NCI-H1417 treated with DMSO at 0.1 percent for 48 hours (cell line): ENCODE measurements at regions not wholly inside any gene's neighbourhood (a gene's known extent, or its start where the extent isn't known, plus 50 kb on each side); places are given as distances from the start of the nearest gene placed in this dataset.

ENCODE experiments used
- DNase-seq: peaks from one replicate; lab custom pipeline; 2025; lab: John Stamatoyannopoulos, UW

GRCh38 chr9:23538461-23539003 is 287.5 kb downstream of the ELAVL2 start:
- no peak for DNase-seq

GRCh38 chr9:23539311-23539710 is 286.7 kb downstream of the ELAVL2 start:
- no peak for DNase-seq

DNA sequence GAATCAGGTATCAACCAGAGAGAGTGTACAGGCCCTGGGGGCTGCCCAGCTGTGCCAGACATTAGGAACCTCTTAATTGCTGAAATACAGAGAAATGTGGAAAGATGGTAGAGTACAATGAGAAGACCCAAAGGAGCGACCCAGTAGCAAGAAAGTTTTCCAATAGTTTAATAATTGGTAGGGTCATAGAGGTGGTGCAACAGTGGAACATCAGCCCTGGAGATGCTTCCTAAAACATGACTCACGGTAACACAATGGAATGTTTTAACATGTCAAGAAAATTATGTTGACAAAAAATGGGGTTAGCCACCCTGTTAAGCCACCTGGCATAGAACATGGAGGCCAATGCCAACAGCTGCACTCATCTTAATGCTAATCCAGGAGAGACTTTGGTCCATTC is 284.1 kb downstream of the ELAVL2 start:
- no peak for DNase-seq

DNA sequence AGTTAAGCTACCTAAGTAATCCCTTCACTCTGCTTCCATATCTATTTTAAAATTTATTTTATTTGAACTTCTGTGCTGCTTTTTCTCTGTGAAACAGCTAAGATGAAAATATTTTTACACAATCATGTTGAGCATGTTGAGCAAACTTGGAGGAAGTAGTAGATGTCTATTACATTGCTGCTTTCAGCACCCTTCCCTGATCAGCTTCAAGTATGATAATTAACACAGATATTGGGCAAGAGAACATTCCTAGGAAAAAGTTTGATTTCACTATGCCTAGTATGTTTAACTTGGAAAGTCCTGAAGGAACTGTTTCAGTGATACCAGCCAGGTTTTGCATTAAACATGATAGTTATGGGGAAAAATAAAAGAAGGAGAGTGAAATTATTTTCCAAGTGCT is 283.6 kb downstream of the ELAVL2 start:
- no peak for DNase-seq

DNA sequence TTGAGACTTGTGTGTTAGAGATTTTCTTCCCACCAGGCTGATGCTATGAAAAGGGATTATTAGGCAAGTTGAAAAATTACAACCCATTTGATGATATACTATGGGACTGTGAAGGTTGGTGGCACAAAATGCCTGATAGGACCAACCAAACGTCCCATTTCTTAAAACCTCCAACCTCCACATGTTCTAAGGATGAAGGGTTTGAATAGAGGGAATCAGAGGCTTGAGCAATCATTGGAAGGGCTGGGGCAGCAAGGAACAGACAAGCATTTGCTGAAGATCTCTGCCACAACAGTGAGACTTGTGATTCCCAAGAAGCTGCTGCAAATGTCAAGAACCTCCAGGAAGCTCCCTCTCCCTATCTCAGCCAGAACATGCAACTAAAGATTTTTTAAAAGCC is 283.1 kb downstream of the ELAVL2 start:
- no peak for DNase-seq

DNA sequence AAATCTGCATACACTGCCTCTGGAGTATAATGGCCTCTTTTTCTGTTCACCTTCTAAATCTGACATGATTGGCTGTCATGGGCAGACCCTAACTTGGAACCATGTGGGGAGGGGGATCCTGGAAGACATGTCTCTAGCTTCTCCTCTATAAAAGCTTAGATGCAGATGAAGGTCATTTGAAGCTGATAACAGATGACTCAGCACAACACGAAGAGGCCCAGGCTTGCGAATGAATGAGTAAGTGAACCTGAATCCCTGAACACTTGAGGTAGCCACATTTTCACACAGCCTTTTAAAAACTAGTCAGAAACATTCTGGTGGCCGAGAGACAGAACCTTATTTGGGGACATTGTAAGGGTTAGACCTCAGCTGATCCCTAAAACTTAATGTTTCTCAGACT is 282.6 kb downstream of the ELAVL2 start:
- DNase-seq: no peak

DNA sequence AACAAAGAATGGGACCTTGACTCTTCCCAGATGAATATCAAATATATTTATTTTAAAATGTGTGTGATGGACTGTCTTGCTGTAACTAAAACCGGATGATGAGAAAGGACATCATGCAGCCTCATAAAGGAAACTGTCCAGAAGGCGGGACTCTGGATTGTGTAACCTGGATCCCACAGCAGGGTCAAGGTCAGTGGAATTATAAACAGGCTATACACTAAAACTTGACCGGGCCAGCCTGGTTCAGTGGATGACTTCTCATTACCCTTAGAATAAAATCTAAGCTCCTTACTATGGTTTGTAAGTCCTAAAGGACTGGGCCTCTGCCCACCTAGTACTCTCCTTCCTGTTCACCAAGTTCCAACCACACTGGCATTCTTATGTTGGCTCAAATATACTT is 280.3 kb downstream of the ELAVL2 start:
- DNase-seq: no peak

- no peak for DNase-seq
Observed at GRCh38 chr9:23551311-23551721, 274.7 kb downstream of the ELAVL2 start.

GRCh38 chr9:23551929-23552707 is 273.9 kb downstream of the ELAVL2 start:
- DNase-seq: no peak

DNA sequence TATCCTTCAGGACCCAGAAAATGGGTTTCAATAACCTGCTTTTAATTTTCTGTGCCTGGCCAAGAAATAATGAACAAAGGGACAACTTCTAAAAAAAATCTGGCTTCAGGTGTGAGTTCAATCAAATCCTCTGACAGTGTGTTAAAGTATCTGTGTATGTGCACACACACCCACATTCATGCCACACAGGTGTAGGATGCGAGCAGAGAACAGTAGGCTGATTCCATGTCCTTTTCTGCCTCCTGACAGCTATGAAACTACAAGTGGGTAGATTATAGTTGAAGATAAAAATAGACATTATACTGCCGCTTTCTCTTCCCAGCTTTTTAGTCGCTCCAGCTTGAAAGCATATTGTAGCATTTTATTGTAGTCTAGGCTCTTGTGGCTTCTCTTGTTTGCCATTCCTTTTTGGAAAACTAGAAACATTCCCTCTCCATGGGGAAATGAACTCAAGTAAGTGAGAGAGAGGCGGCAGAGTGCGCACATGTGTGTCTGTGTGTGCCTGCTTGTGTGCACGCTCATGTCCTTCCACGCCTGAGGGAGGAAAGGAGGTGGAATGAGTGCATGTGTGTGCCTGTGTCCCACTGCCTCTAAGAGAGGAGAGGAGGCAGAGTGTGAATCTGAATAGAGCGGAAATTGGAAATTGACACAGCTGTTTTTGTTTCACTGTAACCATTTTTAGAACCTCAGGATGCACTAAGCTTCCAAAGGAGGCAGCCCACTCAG is 273.0 kb downstream of the ELAVL2 start:
- DNase-seq: no peak

GRCh38 chr9:23554686-23555085 is 271.4 kb downstream of the ELAVL2 start:
- no peak for DNase-seq

DNA sequence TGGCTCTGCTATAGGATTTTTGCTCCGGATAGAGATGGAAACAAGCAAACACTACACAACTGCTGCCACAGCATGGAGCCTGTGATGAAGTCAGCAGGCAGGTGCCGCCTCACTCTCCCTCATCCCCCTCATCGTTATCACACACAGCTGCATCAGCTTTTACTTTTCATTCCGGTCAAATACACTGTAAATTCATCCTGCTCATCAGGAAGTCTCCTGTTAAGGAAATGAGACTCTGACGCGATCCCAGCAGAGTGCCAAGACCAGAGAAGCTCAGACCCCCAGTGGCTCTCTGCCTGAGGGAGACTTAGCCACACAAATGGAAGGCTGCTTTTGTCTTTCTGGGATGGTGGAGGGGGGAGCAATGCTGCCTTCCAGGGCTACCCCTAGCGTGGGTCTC is 270.2 kb downstream of the ELAVL2 start:
- peak; percentile 14 for DNase-seq

DNA sequence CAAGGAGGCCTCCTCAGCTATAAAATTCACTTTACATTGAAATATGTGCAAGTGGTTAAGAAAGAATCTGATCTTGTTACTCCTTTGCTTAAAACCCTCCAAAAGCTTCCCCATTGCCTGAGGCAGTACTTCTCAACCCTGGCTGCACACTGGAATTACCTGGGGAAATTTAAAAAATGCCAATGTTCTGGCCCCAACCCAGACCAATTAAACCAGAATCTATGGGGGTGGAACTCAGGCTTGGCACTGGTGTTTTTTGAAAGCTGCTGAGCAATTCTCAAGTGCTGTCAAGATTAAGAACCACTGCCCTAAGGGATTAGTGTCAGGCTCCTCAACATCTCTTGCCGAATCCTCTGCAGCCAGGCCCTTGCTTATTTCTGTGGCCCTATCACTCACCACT is 269.6 kb downstream of the ELAVL2 start:
- no peak for DNase-seq

- no peak for DNase-seq
Observed at GRCh38 chr9:23557689-23558088, 268.4 kb downstream of the ELAVL2 start.

DNA sequence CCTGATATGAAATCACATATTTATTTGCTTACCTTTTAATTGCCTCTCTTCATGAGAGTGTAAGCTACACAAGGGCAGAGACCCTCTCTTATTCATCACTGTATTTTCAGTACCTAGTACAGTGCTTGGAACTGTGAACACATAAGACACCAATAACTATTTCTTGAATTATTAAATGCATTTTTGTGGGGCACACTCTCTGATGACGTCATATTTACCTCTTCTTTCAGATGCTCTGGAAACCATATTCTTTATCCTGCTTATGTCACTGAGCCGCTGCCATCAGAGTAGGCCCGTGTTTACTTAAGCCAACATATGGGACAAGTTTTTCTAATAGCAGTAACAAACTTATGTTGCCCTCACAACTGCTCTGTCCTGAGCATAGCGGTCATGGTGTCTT is 266.5 kb downstream of the ELAVL2 start:
- no peak for DNase-seq

- no peak for DNase-seq
Observed at GRCh38 chr9:23563517-23563916, 262.5 kb downstream of the ELAVL2 start.

GRCh38 chr9:23567516-23568165 is 258.4 kb downstream of the ELAVL2 start:
- no peak for DNase-seq

DNA sequence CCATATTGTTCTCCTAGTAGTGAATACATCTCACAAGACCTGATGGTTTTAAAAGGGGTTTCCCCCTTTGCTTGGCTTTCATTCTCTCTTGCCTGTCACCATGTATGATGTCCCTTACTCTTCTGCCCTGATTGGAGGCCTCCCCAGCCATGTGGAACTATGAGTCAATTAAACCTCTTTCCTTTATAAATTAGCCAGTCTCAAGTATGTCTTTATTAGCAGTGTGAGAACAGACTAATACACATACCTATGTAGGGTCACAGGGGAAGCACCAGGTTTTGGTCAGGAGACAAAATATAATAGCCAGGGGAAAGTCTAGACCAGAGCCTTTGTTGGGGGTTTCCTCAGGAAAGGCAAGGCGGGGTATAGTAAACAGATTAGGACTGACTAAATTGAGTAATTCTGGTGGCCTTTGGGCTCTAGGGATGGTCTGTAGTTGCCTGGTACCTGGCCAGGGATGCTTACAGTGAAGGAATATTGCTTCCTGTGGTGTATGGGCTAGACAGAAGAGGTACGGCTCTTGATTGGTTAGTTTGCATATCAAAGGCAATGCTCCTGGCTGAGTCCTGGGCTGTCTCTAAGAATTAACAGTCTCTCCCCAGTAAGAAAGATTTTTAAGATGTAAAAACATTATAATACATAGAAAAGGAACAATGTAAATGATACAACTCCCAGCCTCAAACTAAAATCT is 254.5 kb downstream of the ELAVL2 start:
- no peak for DNase-seq

DNA sequence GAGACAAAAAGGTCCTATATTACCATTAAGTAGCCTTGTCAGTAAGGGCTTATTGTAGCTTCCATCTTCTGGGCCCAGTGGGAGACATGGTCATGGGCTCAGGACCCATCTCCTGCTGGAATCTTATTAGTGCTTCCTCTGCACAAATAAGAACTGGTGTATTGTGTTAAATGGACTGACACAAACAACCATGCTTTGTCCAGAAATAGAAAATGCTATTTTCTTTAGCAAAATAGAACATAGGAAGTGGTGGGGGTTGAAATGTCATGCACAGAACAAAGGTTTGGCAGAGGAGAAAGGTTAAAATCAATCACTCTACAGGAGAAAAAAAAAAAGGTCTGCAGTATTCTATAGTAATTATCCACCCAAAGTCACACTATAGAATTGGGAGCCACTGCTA is 252.2 kb downstream of the ELAVL2 start:
- DNase-seq: no peak

DNA sequence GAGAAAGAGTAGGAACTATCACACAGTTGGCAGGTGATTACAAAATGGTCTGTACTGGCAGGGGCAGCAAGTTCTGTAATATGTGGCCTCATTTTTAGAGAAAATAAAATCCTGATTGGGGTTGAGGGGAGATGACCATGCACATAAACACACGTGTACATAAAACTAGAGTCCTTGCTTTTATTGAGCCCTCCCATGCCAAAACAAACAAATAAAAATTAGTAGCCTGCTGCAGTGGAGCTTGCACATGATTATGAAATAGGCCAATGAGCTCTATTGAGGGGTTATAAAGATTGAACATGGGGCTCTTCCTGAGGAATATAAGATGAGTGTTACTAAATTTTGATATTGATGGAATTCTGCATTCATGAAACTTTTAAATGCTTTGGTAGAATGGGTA is 248.4 kb downstream of the ELAVL2 start:
- DNase-seq: no peak

DNA sequence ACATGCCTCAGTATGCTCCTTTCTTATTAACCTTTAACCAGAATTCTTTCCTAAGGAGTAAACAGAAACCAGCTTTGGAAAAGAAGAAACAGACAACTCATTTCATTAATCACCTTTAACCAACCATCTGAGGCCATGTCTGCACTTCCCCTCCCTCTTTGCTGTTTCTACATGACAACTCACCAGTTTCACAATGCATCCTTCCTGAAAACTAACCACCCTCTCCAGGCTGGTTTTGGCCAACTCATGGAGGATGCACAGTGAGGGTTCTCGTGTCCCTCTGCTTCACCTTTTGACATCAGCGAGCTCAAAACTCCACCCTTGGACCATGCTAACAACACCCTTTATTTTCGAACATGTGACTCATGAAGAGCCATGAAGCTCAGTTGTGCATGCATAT is 244.1 kb downstream of the ELAVL2 start:
- no peak for DNase-seq

- DNase-seq: no peak
Observed at GRCh38 chr9:23582836-23583235, 243.2 kb downstream of the ELAVL2 start.
